GM21367 (cell line): ENCODE measurements at regions not wholly inside any gene's neighbourhood (a gene's known extent, or its start where the extent isn't known, plus 50 kb on each side); places are given as distances from the start of the nearest gene placed in this dataset.
"Not testable (repeated sequence)": the region's sequence is repeated elsewhere in the genome, so short reads cannot be mapped to it uniquely, and the experiment has no call there.

Experiments used
- ATAC-seq: cut with Tn5 transposase; IDR thresholded peaks from one replicate; pipeline ENCODE4 v1.9.1; 2021; ENCODE audit not compliant: unreplicated experiment

DNA sequence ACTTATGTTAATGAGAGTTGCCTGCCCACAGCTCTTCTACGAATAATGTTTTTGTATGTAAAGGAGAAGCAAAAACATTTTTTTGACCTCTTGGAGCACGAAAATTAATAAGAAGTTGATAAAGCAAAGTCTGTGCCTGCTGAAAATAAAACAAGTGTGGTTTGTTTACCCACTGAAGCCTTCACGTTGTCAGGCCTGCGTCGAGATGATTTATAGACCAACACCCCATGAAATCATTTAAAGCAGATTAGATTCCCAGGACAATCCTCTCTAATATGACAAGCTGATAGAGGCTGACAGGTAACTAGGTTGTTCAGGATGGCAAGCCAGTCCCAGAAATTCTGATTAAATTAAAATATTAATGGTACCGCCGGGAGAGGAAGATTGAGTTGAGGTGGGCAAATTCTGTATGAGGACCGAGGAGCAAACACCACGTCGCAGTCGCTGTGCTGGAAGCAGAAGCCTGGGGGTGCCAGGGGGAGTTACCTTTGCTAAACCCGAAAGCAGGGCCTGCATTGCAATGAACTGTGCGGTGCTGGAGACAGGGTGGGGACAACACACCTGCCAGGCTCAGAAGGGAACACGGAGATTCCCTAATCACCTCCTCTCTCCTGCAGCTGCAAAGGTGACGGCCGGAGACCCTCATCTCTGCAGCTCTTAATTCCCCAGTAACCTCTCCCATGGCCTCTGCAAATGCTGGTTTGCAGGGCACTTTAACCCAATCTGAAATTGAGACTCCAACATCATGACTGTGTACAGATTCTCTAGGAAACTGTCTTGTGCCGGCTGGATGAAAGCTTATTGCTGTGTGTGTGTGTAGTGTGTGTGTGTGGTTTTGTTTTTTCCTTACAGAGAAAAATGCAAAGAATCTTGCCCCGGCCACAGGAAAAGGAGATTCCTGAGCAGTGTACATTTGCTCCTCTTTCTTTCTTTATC is 2805.9 kb downstream of the RPIA start:
- not testable (repeated sequence) for ATAC-seq

DNA sequence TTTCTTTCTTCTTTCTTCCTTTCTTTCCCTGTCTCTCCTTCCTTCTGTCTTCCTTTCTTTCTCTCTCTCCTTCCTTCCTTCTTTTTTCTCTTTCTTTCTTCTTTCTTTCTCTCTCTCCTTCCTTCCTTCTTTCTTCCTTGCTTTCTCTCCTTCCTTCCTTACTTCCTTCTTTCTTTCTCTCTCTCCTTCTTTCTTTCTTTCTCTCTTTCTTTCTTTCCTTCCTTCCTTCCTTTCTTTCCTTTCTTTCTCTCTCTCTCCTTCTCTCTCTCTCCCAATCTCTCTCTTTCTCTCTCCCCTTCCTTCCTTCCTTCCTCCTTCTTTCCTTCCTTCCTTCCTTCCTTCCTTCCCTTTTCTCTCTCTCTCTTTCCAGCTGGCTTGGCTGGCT is 2806.6 kb downstream of the RPIA start:
- not testable (repeated sequence) for ATAC-seq

DNA sequence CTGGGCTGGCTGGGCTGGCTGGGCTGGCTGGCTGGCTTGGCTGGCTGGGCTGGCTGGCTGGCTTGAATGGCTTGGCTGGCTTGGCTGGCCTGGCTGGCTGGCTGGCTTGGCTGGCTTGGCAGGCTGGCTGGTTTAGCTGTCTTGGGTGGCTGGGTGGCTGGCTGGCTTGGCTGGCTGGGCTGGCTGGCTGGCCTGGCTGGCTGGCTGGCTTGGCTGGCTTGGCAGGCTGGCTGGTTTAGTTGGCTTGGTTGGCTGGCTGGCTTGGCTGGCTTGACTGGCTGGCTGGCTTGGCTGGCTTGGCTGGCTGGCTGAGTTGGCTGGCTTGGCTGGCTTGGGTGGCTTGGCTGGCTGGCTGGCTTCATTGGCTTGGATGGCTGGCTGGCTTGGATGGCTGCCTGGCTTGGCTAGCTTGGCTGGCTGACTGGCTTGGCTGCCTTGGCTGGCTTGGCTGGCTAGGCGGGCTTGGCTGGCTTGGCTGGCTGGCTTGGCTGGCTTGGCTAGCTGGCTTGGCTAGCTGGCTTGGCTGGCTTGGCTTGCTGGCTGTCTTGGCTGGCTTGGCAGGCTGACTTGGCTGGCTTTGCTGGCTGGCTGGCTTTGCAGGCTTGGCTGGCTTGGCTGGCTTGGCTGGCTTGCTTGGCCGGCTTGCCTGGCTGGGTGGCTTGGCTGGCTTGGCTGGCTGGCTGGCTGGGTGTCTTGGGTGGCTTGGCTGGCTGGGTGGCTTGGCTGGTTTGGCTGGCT is 2807.2 kb downstream of the RPIA start:
- not testable (repeated sequence) for ATAC-seq

DNA sequence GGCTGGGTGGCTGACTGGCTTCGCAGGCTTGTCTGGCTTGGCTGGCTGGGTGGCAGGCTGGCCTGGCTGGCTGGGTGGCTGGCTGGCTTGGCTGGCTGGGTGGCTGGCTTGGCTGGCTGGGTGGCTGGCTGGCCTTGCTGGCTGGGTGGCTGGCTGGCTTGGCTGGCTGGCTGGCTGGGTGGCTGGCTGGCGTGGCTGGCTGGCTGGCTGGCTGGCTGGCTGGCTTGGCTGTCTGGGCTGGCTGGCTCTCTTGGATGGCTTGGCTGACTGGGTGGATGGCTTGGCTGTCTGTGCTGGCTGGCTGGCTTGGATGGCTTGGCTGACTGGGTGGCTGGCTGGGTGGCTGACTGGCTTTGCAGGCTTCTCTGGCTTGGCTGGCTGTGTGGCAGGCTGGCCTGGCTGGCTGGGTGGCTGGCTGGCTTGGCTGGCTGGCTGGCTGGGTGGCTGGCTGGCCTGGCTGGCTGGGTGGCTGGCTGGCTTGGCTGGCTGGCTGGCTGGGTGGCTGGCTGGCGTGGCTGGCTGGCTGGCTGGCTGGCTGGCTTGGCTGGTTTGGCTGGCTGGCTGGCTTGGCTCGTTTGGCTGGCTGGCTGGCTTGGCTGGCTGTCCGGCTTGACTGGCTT is 2808.1 kb downstream of the RPIA start:
- not testable (repeated sequence) for ATAC-seq

DNA sequence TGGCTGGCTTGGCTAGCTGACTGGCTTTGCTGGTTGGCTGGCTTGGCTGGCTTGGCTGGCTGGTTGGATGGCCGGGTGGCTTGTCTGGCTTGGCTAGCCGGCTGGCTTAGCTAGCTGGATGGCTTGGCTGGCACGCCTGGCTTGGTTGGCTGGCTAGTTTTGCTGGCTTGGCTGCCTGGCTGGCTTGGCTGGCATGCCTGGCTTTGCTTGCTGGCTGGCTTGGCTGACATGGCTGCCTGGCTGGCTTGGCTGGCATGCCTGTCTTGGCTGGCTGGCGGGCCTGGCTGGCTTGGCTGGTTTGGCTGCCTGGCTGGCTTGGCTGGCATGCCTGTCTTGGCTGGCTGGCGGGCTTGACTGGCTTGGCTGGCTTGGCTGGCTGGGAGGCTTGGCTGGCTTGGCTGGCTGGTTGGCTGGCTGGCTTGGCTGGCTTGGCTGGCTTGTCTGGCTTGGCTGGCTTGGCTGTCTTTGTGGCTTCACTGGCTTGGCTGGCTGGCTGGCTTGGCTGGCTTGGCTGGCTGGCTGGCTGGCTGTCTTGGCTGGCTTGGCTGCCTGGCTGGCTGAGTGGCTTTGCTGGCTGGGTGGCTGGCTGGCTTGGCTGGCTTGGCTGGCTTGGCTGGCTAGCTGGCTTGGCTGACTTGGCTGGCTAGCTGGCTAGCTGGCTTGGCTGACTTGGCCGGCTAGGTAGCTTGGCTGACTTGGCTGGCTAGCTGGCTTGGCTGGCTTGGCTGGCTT is 2808.9 kb downstream of the RPIA start:
- not testable (repeated sequence) for ATAC-seq

DNA sequence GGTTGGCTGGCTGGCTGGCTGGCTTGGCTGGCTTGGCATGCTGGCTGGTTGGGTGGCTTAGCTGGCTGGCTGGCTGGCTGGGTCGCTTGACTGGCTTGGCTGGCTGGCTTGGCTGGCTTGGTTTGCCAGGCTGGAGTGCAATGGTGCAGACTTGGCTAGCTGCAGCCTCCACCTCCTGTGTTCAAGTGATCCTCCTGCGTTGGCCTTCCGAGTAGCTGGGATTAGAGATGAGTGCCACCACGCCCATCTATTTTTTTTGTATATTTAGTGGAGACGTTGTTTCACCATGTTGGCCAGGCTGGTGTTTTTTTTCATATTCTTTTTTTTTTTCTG is 2809.5 kb downstream of the RPIA start:
- ATAC-seq, result not testable (repeated sequence)

DNA sequence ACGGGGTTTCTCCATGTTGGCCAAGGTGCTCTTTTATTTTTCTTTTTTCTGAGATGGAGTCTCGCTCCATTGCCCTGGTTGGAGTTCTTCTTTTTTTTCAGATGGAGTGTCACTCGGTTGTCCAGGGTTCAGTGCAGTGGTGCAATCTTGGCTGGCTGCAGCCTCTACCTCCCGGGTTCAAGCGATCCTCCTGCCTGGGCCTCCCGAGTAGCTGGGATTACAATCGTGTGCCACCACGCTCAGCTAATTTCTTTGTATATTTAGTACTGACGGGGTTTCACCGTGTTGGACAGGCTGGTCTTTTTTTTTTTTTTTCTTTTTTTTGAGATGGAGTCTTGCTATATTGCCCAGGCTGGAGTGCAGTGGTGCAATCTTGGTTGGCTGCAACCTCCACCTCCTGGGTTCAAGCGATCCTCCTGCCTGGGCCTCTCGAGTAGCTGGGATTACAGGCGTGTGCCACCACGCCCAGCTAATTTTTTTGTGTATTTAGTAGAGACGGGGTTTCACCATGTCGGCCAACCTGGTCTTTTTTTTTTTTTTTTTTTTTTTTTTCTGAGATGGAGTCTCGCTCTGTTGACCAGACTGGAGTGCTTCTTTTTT is 2810.1 kb downstream of the RPIA start:
- not testable (repeated sequence) for ATAC-seq

DNA sequence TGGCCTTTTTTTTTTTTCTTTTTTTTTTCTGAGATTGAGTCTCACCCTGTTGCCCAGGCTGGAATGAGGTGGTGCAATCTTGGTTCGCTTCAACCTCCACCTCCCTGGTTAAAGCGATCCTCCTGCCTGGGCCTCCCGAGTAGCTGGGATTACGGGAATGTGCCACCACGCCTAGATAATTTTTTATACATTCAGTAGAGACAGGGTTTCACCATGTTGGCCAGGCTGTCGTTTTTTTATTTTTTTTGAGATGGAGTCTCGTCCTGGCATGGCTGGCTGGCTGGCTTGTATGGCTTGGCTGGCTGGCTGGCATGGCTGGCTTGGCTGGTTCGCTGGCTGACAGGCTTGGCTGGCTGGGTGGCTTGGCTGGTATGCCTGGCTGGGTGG is 2812.1 kb downstream of the RPIA start:
- ATAC-seq, result not testable (repeated sequence)

DNA sequence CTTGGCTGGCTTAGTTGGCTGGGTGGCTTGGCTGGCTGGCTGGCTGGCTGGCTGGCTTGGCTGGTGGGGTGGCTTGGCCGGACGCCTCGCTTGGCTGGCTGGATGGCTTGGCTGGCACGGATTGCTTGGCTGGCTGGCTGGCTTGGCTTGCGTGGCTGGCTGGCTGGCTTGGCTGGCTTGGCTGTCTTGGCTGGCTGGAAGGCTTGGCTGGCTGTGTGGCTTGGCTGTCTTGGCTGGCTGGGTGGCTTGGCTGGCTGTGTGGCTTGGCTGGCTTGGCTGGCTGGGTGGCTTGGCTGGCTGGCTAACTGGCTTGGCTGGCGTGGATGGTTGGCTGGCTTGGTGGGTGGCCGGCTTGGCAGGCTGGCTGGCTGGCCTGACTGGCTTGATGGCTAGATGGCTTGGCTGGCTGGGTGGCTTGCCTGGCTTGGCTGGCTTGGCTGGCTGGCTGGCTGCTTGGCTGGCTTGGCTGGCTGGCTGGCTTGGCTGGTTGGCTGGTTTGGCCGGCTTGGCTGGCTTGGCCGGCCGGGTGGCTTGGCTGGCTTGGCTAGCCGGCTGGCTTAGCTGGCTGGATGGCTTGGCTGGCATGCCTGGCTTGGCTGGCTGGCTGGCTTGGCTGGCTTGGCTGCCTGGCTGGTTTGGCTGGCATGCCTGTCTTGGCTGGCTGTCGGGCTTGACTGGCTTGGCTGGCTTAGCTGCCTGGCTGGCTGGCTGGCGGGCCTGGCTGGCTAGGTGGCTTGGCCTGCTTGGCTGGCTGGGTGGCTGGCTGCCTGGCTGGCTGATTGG is 2812.7 kb downstream of the RPIA start:
- not testable (repeated sequence) for ATAC-seq

DNA sequence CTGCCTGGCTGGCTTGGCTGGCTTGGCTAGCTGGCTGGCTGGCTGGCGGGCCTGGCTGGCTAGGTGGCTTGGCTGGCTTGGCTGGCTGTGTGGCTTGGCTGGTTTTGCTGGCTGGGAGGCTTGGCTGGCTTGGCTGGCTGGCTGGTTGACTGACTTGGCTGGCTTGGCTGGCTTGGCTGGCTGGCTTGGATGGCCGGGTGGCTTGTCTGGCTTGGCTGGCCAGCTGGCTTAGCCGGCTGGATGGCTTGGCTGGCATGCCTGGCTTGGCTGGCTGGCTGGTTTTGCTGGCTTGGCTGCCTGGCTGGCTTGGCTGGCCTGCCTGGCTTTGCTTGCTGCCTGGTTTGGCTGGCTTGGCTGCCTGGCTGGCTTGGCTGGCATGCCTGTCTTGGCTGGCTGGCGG is 2817.3 kb downstream of the RPIA start:
- ATAC-seq, result not testable (repeated sequence)

DNA sequence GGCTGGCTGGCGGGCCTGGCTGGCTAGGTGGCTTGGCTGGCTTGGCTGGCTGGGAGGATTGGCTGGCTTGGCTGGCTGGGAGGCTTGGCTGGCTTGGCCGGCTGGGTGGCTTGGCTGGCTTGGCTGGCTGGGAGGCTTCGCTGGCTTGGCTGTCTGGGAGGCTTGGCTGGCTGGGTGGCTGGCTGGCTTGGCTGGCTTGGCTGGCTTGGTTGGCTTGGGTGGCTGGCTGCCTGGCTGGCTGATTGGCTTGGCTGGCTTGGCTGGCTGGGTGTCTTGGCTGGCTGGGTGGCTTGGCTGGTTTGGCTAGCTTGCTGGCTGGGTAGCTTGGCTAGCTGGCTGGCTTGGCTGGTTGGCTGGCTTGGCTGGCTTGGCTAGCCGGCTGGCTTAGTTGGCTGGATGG is 2817.8 kb downstream of the RPIA start:
- ATAC-seq, result not testable (repeated sequence)

DNA sequence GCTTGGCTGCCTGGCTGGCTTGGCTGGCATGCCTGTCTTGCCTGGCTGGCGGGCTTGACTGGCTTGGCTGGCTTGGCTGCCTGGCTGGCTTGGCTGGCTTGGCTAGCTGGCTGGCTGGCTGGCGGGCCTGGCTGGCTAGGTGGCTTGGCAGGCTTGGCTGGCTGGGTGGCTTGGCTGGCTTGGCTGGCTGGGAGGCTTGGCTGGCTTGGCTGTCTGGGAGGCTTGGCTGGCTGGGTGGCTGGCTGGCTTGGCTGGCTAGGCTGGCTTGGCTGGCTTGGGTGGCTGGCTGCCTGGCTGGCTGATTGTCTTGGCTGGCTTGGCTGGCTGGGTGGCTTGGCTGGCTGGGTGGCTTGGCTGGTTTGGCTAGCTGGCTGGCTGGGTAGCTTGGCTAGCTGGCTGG is 2819.7 kb downstream of the RPIA start:
- ATAC-seq, result not testable (repeated sequence)

DNA sequence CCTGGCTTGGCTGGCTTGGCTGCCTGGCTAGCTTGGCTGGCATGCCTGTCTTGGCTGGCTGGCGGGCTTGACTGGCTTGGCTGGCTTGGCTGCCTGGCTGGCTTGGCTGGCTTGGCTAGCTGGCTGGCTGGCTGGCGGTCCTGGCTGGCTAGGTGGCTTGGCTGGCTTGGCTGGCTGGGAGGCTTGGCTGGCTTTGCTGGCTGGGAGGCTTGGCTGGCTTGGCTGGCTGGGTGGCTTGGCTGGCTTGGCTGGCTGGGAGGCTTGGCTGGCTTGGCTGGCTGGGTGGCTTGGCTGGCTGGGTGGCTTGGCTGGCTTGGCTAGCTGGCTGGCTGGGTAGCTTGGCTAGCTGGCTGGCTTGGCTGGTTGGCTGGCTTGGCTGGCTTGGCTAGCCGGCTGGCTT is 2824.5 kb downstream of the RPIA start:
- ATAC-seq, result not testable (repeated sequence)

DNA sequence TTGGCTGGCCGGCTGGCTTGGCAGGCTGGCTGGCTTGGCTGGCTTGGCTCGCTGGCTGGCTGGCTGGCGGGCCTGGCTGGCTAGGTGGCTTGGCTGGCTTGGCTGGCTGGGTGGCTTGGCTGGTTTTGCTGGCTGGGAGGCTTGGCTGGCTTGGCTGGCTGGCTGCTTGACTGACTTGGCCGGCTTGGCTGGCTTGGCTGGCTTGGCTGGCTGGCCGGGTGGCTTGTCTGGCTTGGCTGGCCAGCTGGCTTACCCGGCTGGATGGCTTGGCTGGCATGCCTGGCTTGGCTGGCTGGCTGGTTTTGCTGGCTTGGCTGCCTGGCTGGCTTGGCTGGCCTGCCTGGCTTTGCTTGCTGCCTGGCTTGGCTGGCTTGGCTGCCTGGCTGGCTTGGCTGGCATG is 2825.2 kb downstream of the RPIA start:
- ATAC-seq, result not testable (repeated sequence)

DNA sequence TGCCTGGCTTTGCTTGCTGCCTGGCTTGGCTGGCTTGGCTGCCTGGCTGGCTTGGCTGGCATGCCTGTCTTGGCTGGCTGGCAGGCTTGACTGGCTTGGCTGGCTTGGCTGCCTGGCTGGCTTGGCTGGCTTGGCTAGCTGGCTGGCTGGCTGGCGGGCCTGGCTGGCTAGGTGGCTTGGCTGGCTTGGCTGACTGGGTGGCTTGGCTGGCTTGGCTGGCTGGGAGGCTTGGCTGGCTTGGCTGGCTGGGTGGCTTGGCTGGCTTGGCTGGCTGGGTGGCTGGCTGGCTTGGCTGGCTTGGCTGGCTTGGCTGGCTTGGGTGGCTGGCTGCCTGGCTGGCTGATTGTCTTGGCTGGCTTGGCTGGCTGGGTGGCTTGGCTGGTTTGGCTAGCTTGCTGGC is 2826.4 kb downstream of the RPIA start:
- not testable (repeated sequence) for ATAC-seq

DNA sequence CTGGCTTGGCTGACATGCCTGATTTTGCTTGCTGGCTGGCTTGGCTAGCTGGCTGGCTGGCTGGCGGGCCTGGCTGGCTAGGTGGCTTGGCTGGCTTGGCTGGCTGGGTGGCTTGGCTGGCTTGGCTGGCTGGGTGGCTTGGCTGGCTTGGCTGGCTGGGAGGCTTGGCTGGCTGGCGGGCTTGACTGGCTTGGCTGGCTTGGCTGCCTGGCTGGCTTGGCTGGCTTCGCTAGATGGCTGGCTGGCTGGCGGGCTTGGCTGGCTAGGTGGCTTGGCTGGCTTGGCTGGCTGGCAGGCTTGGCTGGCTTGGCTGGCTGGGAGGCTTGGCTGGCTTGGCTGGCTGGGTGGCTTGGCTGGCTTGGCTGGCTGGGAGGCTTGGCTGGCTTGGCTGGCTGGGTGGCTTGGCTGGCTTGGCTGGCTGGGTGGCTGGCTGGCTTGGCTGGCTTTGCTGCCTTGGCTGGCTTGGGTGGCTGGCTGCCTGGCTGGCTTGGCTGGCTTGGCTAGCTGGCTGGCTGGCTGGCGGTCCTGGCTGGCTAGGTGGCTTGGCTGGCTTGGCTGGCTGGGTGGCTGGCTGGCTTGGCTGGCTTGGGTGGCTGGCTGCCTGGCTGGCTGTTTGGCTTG is 2827.0 kb downstream of the RPIA start:
- not testable (repeated sequence) for ATAC-seq

DNA sequence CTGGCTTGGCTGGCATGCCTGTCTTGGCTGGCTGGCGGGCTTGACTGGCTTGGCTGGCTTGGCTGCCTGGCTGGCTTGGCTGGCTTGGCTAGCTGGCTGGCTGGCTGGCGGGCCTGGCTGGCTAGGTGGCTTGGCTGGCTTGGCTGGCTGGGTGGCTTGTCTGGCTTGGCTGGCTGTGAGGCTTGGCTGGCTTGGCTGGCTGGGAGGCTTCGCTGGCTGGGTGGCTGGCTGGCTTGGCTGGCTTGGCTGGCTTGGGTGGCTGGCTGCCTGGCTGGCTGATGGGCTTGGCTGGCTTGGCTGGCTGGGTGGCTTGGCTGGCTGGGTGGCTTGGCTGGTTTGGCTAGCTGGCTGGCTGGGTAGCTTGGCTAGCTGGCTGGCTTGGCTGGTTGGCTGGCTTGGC is 2827.9 kb downstream of the RPIA start:
- ATAC-seq, result not testable (repeated sequence)

DNA sequence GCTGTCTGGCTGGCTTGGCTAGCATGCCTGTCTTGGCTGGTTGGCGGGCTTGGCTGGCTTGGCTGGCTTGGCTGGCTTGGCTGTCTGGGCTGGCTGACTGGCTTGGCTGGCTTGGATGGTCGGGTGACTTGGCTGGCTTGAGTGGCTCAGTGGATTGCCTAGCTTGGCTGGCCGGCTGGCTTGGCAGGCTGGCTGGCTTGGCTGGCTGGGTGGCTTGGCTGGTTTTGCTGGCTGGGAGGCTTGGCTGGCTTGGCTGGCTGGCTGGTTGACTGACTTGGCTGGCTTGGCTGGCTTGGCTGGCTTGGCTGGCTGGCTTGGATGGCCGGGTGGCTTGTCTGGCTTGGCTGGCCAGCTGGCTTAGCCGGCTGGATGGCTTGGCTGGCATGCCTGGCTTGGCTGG is 2828.4 kb downstream of the RPIA start:
- ATAC-seq, result not testable (repeated sequence)

DNA sequence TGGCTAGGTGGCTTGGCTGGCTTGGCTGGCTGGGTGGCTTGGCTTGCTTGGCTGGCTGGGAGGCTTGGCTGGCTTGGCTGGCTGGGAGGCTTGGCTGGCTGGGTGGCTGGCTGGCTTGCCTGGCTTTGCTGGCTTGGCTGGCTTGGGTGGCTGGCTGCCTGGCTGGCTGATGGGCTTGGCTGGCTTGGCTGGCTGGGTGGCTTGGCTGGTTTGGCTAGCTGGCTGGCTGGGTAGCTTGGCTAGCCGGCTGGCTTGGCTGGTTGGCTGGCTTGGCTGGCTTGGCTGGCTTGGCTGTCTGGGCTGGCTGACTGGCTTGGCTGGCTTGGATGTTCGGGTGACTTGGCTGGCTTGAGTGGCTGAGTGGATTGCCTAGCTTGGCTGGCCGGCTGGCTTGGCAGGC is 2829.1 kb downstream of the RPIA start:
- not testable (repeated sequence) for ATAC-seq
